NCI-H526 (cell line): ENCODE measurements at regions not wholly inside any gene's neighbourhood (a gene's known extent, or its start where the extent isn't known, plus 50 kb on each side); places are given as distances from the start of the nearest gene placed in this dataset.

ENCODE experiments used
- DNase-seq, 2 experiments: peaks; one replicate each; lab custom pipeline; 2025; lab: John Stamatoyannopoulos, UW

DNA sequence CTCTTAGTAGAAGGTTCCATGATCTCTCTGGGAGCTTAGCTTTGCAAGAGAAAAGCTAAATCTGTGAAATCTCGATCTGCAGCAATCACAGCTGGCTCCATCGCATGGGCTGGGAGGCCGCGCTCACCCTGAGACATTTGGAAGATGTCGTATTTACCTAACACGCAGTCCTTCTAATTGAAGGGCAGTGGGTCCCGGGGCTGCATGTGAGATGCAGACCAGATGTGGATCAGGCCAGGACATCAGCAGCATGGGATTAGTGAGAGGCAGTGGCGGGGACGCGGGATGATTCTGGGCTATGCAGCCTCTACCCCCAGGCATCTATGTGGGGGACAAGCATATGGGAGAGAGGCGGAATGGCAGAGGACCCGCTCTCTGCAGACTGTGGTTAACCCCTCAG, 312.4 kb upstream of the RTL1 start:
- DNase-seq: no peak

- no peak for DNase-seq
These were observed 313.0 kb upstream of the RTL1 start for GRCh38 chr14:101216366-101217079.

- DNase-seq: no peak
These were observed 313.6 kb upstream of the RTL1 start for GRCh38 chr14:101217080-101217463.

- no peak for DNase-seq
These were observed 314.3 kb upstream of the RTL1 start for GRCh38 chr14:101217616-101218371.

GRCh38 chr14:101219896-101220703, 316.6 kb upstream of the RTL1 start:
- DNase-seq: no peak

GRCh38 chr14:101220921-101221510, 317.5 kb upstream of the RTL1 start:
- no peak for DNase-seq

DNA sequence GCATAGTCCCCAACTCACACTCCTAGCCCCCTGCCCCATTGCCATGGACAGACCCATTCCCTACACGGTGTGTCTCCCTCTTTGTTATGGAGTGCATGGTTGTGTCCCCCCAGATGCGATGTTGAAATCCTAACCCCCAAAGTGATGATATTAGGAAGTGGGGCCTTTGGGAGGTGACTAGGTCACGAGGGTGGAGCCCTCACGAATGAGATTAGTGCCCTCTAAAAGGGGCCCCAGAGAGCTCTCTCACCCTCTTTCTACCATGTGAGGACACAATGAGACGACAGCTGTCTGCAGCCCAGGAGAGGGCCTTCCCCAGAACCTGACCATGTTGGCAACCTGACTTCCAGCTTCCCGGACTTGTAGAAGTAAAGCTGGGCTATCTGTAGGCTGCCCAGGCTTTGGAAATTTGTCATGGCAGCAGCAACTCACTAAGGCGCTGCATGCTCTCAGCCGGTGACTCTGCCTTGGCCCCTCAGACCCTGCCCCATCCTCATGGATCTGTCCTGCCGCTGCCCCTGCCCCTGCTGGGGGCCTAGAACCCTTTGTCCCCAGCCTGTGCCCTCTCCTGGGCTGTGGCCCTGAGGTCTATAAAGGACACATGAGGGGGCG, 318.1 kb upstream of the RTL1 start:
- no peak for DNase-seq

DNA sequence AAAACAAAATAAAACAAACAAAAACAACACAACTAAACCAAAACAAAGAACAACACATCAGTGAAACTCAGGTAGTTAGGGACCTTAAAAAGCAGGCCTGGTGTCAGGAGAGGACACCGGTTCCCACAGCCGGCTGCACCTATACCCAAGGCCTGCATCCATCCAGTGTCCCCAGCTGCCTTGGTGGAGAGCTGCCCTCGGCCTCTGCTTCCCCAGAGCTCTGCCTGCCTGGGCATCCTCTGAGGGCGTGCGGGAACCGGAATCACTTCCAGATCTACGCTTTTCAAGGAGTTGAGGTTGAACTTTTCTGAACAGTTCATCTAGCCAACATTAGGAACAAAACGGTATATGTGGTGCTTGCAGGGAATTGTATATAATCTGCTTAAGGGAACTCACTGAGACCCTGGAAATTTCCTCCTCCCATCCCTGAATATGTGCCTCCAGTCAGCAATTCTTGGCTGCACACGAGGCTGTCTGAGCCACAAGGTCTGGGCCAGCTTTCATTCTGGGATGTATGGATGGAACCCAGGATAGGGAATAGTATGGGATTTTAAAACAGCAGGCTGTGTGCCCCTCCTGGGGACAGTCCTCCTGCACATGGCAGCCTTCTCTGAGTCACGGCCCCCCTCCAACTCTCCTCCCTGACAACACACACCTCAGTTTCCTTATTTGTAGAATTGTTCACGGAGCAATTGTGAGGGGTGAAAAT, 319.0 kb upstream of the RTL1 start:
- no peak for DNase-seq

DNA sequence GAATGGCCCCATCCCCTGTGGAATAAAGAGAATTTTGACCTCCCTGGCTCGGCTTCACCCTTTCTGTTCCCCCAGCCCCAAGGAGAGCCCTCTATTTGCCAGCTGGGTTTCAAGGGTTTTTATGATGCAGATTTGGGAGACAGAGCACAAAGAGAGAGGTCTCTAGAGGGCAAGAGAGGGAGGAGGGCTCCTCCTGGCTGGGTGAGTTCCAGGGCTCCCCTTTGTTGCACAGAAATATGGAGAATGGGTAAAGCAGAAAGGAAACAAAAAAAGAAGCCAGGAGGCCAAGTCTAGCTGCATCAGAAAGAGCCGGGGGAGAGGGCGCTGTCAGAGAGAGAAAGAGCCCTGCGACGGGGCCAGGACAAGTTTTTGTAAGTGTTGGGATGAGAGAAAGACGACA, 319.6 kb upstream of the RTL1 start:
- no peak for DNase-seq

DNA sequence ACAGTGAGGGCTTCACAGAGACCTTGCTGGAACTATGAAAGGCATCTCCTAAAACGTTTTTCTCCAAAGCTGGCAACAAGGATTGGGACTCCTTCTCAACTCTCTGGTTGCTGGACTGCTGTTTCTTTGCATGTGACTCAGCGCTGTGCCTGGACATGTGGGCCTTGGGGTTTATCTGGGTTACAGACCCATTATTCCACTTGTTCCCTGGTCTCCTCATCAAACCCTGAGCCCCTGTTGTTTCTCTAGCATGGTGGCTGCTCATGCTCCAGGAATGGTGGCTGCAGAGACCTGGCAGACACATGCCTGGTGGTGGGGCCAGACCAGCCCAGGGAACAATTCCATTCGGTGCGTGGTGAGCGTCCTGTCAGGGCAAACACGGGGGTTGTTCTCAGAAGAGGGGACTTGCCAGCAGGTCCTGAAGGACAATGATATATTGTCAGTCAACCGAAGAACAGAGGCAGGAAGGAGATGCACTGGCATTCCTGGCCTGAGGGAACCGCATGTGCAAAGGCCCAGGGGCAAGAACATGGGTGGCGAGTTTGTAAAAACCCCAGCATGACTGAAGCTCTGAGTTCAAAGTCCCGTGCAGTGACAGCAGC, 320.1 kb upstream of the RTL1 start:
- DNase-seq: no peak

- no peak for DNase-seq
These were observed 321.0 kb upstream of the RTL1 start for GRCh38 chr14:101224356-101225156.

GRCh38 chr14:101225157-101226152, 321.9 kb upstream of the RTL1 start:
- no peak for DNase-seq

- no peak for DNase-seq
These were observed 322.7 kb upstream of the RTL1 start for GRCh38 chr14:101226265-101226602.

- DNase-seq: no peak
These were observed 323.3 kb upstream of the RTL1 start for GRCh38 chr14:101226603-101227425.

- DNase-seq: no peak
These were observed 324.4 kb upstream of the RTL1 start for GRCh38 chr14:101227611-101228594.

DNA sequence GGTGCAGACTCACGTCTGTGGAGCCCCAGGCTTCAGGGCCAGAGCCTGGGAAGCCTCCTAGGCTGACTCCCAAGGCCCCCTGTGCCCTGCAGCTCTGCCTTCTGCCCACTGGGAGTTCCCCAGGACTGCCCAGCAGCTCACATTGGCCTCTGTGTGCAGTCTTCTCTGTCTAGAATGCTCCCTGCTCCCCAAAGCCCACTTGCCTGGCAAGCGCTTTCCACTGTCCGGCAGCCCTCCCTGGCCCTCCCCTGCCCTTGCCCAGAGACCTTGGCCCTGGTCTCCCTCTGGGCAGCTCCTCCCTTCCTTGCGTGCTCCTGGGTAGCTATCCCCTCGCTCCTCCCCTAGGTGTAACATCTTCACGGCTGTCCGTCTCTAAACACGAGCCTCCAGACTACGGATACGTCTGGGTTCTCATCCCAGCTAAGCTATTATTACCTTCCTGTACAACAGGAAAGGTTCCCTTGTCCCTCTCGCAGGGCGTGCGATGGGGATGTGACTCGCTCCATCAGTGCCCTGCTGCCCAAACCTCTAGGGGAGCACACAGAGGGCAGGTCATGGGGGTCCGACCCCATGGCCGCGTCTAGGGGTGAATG, 325.5 kb upstream of the RTL1 start:
- DNase-seq: no peak
